ENCODE measurements at regions not wholly inside any gene's neighbourhood (a gene's known extent, or its start where the extent isn't known, plus 50 kb on each side); places are given as distances from the start of the nearest gene placed in this dataset.

DNA sequence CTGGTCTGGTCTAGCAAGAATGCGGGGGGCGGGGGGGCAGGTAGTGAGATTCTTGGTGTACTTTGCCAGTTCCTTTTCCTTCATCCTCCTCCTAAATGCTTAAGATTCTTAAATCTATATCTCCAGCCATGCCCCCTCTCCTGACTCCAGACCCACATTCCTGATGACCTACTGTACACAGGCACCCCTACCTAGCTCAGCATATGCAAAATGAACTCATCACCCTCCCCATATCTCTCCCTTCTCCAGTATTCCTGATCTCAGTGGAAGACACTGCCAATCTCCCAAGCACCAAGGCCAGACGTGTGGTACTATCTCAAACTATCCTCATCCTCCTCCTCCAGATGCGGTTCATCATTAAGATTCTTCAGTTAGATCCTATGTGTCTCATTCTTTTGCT lies 215.8 kb downstream of the SPTSSA start:
- Histone ChIP-seq H3K4me3 (replicated peaks in 1 of 4; ENCODE audit: control extremely low read depth in 1 of 4, insufficient read depth in 1 of 4, low read depth in 3 of 4, low read length in 4 of 4) (no peak overlapping the region), H3K4me2 (ENCODE audit: extremely low read depth, insufficient read depth, low read length) (no peak overlapping the region), H4K20me1 (ENCODE audit: control insufficient read depth, extremely low read depth, insufficient read depth, low read length) (no peaks in the 10 kb centered on the region), H3K79me2 (ENCODE audit: control insufficient read depth, insufficient read depth, low read length) (no peaks in the 10 kb centered on the region), H3K36me3 (ENCODE audit: control insufficient read depth, insufficient read depth, low read length) (no peaks in the 10 kb centered on the region), H3K4me1 (ENCODE audit: control insufficient read depth, extremely low read depth, insufficient read depth, low read length) (no peaks in the 10 kb centered on the region), H3K9ac (ENCODE audit: insufficient read depth, low read length) (no peak overlapping the region), H2AFZ (ENCODE audit: low read length) (no peak overlapping the region), H3K27me3 (ENCODE audit: control insufficient read depth, insufficient read depth, low read length) (no peaks in the 10 kb centered on the region), H3K9me3 (ENCODE audit: control insufficient read depth, insufficient read depth, low read depth, low read length) (no peaks in the 10 kb centered on the region), H3K27ac (ENCODE audit: insufficient read depth, low read length) (no peak overlapping the region)
- TF ChIP-seq CTCF (conservative IDR thresholded peaks at IDR 0.05 in 1 of 2, IDR thresholded peaks at IDR 0.05 in 1 of 2; ENCODE audit: low read depth in 1 of 2, low read length in 2 of 2), result no peak
- no peak for TF ChIP-seq EZH2 (IDR thresholded peaks at IDR 0.05; ENCODE audit: low read length, missing control alignments)
- DNase-seq (ENCODE audit: low read depth in 2 of 2), result no peak

DNA sequence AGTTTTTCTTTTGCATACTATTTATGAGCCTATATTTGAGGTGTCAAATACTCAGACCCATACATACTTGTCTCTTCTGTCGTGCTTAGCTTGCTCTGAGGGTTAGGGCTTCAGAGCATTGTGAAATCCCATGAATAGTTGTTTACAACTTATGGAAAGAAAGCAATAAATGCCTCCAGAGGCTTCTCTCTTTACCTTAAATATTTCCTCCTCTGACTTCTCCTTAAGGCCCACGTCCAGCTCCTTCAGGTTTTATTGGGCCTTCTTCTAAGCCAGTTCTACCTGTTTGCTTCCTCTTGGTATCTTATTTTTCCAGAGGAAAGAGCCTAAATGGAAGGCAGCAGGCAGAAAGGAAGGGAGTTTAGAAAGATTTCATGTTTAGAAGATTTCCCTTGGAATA lies 218.6 kb downstream of the SPTSSA start:
- H3K36me3 ChIP-seq (ENCODE audit: control insufficient read depth, insufficient read depth, low read length), result no peaks in the 10 kb centered on the region
- no peaks in the 10 kb centered on the region for H4K20me1 ChIP-seq (ENCODE audit: control insufficient read depth, extremely low read depth, insufficient read depth, low read length)
- no peak overlapping the region for H3K4me2 ChIP-seq (ENCODE audit: extremely low read depth, insufficient read depth, low read length)
- no peak for DNase-seq (ENCODE audit: low read depth in 2 of 2)
- H3K4me1 ChIP-seq (ENCODE audit: control insufficient read depth, extremely low read depth, insufficient read depth, low read length), result no peaks in the 10 kb centered on the region
- no peak overlapping the region for H3K27ac ChIP-seq (ENCODE audit: insufficient read depth, low read length)
- H2AFZ ChIP-seq (ENCODE audit: low read length), result no peak overlapping the region
- no peak for TF ChIP-seq EZH2 (IDR thresholded peaks at IDR 0.05; ENCODE audit: low read length, missing control alignments)
- no peak for TF ChIP-seq CTCF (conservative IDR thresholded peaks at IDR 0.05 in 1 of 2, IDR thresholded peaks at IDR 0.05 in 1 of 2; ENCODE audit: low read depth in 1 of 2, low read length in 2 of 2)
- no peak overlapping the region for H3K9ac ChIP-seq (ENCODE audit: insufficient read depth, low read length)
- H3K27me3 ChIP-seq (ENCODE audit: control insufficient read depth, insufficient read depth, low read length), result no peaks in the 10 kb centered on the region
- H3K4me3 ChIP-seq (replicated peaks in 1 of 4; ENCODE audit: control extremely low read depth in 1 of 4, insufficient read depth in 1 of 4, low read depth in 3 of 4, low read length in 4 of 4), result no peak overlapping the region
- H3K79me2 ChIP-seq (ENCODE audit: control insufficient read depth, insufficient read depth, low read length), result no peaks in the 10 kb centered on the region
- H3K9me3 ChIP-seq (ENCODE audit: control insufficient read depth, insufficient read depth, low read depth, low read length), result no peaks in the 10 kb centered on the region

- no peak for DNase-seq (ENCODE audit: low read depth in 2 of 2)
- Histone ChIP-seq H3K4me1 (ENCODE audit: control insufficient read depth, extremely low read depth, insufficient read depth, low read length) (no peaks in the 10 kb centered on the region), H2AFZ (ENCODE audit: low read length) (no peak overlapping the region), H3K27ac (ENCODE audit: insufficient read depth, low read length) (no peak overlapping the region), H3K9ac (ENCODE audit: insufficient read depth, low read length) (no peak overlapping the region), H3K4me2 (ENCODE audit: extremely low read depth, insufficient read depth, low read length) (no peak overlapping the region), H3K4me3 (replicated peaks in 1 of 4; ENCODE audit: control extremely low read depth in 1 of 4, insufficient read depth in 1 of 4, low read depth in 3 of 4, low read length in 4 of 4) (no peak overlapping the region), H3K79me2 (ENCODE audit: control insufficient read depth, insufficient read depth, low read length) (no peaks in the 10 kb centered on the region), H3K9me3 (ENCODE audit: control insufficient read depth, insufficient read depth, low read depth, low read length) (no peaks in the 10 kb centered on the region), H4K20me1 (ENCODE audit: control insufficient read depth, extremely low read depth, insufficient read depth, low read length) (no peaks in the 10 kb centered on the region), H3K36me3 (ENCODE audit: control insufficient read depth, insufficient read depth, low read length) (no peaks in the 10 kb centered on the region), H3K27me3 (ENCODE audit: control insufficient read depth, insufficient read depth, low read length) (no peaks in the 10 kb centered on the region)
- TF ChIP-seq EZH2 (IDR thresholded peaks at IDR 0.05; ENCODE audit: low read length, missing control alignments), result no peak
- TF ChIP-seq CTCF (conservative IDR thresholded peaks at IDR 0.05 in 1 of 2, IDR thresholded peaks at IDR 0.05 in 1 of 2; ENCODE audit: low read depth in 1 of 2, low read length in 2 of 2), result no peak
Measured at GRCh38 chr14:34243001-34243400, 219.0 kb downstream of the SPTSSA start.
